NCI-H1105 (cell line): ENCODE measurements at regions not wholly inside any gene's neighbourhood (a gene's known extent, or its start where the extent isn't known, plus 50 kb on each side); places are given as distances from the start of the nearest gene placed in this dataset.

Experiments used
- DNase-seq: peaks from one replicate; lab custom pipeline; 2025; lab: John Stamatoyannopoulos, UW

- no peak for DNase-seq
These were observed 737.1 kb upstream of the FLRT2 start for GRCh38 chr14:84792722-84793410.

- DNase-seq: no peak
These were observed 732.6 kb upstream of the FLRT2 start for GRCh38 chr14:84797326-84797725.

- DNase-seq: no peak
These were observed 725.5 kb upstream of the FLRT2 start for GRCh38 chr14:84804468-84804867.

GRCh38 chr14:84804895-84805294 is 725.0 kb upstream of the FLRT2 start:
- DNase-seq: no peak

- DNase-seq: no peak
These were observed 723.8 kb upstream of the FLRT2 start for GRCh38 chr14:84806181-84806580.

- DNase-seq: no peak
These were observed 723.3 kb upstream of the FLRT2 start for GRCh38 chr14:84806622-84807021.

- no peak for DNase-seq
These were observed 722.3 kb upstream of the FLRT2 start for GRCh38 chr14:84807673-84808072.

- DNase-seq: no peak
These were observed 720.8 kb upstream of the FLRT2 start for GRCh38 chr14:84809158-84809557.

GRCh38 chr14:84814391-84814790 is 715.6 kb upstream of the FLRT2 start:
- DNase-seq: no peak

- no peak for DNase-seq
These were observed 710.4 kb upstream of the FLRT2 start for GRCh38 chr14:84819528-84819927.

GRCh38 chr14:84825481-84826251 is 704.3 kb upstream of the FLRT2 start:
- DNase-seq: no peak

- no peak for DNase-seq
These were observed 703.6 kb upstream of the FLRT2 start for GRCh38 chr14:84826294-84826693.

- no peak for DNase-seq
These were observed 679.3 kb upstream of the FLRT2 start for GRCh38 chr14:84850595-84850994.

- DNase-seq: no peak
These were observed 673.0 kb upstream of the FLRT2 start for GRCh38 chr14:84856751-84857534.

GRCh38 chr14:84857571-84857970 is 672.4 kb upstream of the FLRT2 start:
- DNase-seq: no peak

GRCh38 chr14:84859116-84859515 is 670.8 kb upstream of the FLRT2 start:
- DNase-seq: no peak

- no peak for DNase-seq
These were observed 665.2 kb upstream of the FLRT2 start for GRCh38 chr14:84864548-84865271.

- DNase-seq: no peak
These were observed 658.2 kb upstream of the FLRT2 start for GRCh38 chr14:84871734-84872133.

- peak; percentile 41 for DNase-seq
These were observed 655.5 kb upstream of the FLRT2 start for GRCh38 chr14:84874436-84874835.

- no peak for DNase-seq
These were observed 652.9 kb upstream of the FLRT2 start for GRCh38 chr14:84877061-84877460.

GRCh38 chr14:84882830-84883229 is 647.1 kb upstream of the FLRT2 start:
- no peak for DNase-seq

GRCh38 chr14:84885061-84885460 is 644.9 kb upstream of the FLRT2 start:
- DNase-seq: no peak
